ENCODE measurements at regions not wholly inside any gene's neighbourhood (a gene's known extent, or its start where the extent isn't known, plus 50 kb on each side); places are given as distances from the start of the nearest gene placed in this dataset.
"Not testable (repeated sequence)": the region's sequence is repeated elsewhere in the genome, so short reads cannot be mapped to it uniquely, and the experiment has no call there.

GRCh38 chr20:55412508-55412907, 592.8 kb downstream of the CBLN4 start:
- TF ChIP-seq YY1 (IDR thresholded peaks at IDR 0.05; ENCODE audit: insufficient read depth, insufficient read length); SUZ12 (IDR thresholded peaks at IDR 0.05; ENCODE audit: extremely low read depth, insufficient read depth, insufficient read length): not testable (repeated sequence)
